ENCODE measurements at regions not wholly inside any gene's neighbourhood (a gene's known extent, or its start where the extent isn't known, plus 50 kb on each side); places are given as distances from the start of the nearest gene placed in this dataset.
"Not testable (repeated sequence)": the region's sequence is repeated elsewhere in the genome, so short reads cannot be mapped to it uniquely, and the experiment has no call there.

DNA sequence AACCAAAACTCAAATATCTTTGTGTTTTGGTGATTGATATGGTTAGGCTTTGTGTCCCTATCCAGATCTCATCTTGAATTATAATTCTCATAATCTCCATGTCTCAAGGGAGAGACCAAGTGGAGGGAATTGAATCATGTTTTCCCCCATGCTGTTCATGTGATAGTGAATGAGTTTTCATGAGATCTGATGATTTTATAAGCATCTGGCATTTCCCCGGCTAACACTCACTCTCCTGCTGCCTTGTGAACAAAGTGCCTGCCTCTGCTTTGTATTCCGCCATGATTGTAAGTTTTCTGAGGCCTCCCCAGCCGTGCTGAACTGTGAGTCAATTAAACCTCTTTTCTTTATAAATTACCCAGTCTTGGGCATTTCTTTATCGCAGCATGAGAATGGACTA lies 419.5 kb downstream of the SH2D4B start:
- DNase-seq: no peak

DNA sequence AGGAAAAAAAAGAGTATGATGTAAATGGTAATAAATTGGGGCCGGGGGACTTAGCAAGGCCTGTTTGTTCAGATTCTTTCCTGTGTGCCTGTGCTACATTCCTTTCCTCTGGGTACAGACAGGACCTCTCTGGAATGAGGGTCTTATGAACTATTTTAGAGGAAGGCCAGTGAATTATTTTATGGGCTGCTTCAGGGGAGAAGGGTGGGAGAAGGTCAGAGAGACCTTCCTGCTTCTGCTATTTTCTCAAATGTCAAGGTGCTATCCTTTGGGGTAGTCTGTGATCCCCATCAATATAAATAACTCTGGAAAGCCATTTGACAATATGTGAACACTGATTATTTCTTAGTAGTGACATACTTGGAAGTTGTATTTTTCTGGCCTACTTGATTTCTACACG lies 426.5 kb downstream of the SH2D4B start:
- no peak for DNase-seq

DNA sequence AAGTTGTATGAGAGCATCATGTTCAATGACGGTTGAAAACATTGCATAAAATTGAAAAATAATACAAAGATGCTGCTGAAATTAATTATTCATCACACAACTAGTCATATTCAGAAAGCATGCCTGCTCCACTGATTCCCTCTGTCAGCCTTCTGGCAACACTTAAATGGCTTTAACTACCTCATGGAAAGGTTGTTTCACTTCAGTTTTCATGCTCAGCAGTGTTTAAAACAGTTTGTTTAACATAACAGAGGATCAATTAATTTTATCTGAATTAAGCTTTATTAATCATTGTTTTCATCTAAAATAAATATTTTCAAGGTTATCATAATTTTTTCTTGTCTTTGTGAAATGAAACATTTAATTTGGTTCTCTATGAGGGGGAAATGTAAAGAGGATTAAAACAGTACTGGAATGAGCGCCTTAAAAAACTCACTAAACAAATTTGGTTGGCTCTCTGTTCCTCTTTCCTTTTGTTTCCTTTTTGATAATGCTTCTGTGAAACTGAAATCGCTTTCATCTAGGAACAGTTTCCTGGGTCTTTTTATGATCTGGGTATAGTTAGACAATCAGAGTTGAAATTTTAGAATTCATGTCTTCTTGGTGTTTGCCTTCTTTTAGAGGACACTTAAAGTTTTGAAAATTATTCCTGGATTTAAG lies 427.4 kb downstream of the SH2D4B start:
- no peak for DNase-seq

DNA sequence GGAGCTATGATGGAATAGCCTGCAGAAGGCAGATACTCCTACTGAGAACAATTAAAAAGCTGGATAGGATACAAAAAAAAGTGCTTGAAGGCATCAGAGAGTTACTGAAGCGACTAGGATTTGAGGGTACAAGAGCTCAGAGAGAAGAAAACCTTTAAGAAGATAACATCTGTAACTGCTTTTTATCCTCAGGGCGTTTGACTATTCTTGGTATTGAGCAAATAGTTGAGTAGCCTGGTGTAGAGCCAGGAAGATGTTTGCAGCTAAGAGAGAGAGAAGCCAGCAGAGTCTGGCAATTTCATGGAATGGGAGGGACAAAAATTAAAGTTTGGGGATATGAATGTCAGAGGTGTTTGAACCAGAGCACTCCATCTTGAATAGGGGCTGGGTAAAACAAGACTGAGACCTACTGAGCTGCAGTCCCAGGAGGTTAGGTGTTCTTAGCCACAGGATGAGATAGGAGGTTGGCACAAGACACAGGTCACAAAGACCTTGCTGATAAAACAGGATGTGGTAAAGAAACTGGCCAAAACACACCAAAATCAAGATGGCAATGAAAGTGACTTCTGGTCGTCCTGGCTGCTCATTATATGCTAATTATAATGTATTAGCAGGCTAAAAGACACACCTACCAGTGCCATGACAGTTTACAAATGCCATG lies 428.8 kb downstream of the SH2D4B start:
- DNase-seq: no peak

DNA sequence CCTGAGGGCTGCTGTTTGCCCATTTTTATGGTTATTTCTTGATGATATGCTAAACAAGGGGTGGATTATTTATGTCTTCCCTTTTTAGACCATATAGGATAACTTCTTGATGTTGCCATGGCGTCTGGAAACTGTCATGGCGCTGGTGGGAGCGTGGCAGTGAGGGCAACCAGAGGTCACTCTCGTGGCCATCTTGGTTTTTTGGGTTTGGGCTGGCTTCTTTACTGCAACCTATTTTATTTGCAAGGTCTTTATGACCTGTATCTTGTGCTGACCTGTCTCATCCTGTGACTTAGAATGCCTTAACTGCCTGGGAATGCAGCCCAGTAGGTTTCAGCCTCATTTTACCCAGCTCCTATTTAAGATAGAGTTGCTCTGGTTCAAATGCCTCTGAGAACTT lies 429.7 kb downstream of the SH2D4B start:
- DNase-seq: not testable (repeated sequence)

DNA sequence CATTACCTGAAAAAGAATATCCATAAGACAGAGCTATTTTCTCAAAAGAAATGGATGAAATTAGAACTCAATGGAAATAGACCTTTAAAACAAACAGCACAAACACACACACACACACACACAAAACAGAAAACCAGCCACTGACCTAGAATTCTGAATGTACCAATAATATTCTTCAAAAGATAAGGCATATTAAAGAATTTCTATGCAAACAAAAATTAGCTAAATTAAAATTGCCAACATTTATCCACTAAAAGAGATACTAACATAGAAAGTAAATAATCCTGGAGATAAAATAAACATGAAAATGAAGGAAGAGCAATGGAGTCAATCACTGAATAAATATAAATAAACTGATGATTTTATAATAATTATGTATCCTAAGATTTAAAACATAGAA lies 431.2 kb downstream of the SH2D4B start:
- no peak for DNase-seq

DNA sequence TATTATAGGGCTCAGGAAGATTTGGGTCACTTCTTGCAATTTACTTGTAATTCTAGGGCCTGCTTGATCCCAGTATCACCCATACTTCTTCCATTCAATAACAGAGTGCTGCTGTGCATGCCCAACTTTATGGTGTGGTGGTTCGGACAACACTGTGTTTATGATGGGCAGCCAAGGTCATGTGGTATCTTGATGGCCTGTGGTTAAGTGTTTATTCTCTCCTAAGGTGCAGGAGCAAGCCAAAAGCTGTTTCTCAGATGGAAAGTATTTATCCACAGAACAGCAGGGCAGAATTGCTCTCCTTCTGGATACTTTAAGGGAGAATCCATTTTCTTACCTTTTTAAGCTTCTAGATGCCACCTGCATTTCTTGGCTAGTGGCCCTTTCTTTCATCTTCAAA lies 433.8 kb downstream of the SH2D4B start:
- DNase-seq: no peak

DNA sequence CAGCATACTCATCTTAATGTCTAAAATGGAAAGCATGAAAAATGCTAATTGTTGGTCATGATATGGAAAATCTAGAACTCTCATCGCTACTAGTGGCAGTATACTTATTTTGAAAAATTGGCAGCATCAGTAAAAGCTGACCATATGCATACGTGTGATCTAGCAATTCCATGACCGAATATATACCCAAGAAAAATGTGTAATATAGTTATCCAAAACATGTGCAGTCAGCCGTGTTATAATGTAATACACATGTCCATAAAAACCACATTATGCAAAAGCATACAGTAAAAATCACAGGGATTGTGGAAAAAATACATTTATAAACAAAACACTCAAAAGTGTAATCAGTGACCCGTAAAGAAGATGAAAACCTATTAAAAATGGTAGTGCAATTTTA lies 439.0 kb downstream of the SH2D4B start:
- no peak for DNase-seq

DNA sequence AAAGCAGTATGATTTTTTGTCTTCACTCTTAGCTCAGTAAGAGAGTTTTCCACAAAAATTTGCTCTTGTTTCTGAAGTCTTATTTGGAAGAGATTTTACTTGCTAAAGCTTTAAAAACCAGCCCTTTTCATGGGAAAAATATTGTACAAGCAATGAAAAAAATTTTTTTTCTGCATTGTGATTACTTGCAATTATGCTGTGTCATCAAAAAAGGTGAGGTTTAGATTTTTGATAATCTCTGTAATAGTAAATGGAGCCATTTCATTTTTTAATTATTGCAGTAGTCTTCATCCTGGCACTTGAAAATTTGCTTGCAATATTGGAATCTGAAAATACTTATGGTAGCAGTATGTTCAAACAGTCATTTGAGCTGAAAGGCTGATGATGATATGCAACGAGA lies 447.4 kb downstream of the SH2D4B start:
- DNase-seq: no peak

DNA sequence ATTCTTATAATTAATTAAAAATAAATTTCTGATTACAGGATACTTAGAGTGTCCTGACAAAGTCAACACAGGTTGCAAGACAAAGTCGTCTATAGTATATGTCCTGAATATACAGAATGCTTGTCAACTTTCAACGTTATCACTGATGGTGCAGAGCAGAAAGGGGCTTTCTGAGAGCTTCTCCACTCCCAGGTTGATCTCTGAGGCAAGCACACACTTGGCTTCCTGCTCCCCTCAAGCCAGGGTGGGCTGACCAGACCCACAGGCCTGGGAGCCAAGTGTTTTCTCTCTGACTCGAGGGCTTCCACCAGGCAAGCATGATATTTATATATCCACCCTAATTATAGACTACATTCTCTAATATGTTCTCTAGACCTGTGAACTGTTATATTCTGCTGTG lies 448.9 kb downstream of the SH2D4B start:
- DNase-seq: no peak

DNA sequence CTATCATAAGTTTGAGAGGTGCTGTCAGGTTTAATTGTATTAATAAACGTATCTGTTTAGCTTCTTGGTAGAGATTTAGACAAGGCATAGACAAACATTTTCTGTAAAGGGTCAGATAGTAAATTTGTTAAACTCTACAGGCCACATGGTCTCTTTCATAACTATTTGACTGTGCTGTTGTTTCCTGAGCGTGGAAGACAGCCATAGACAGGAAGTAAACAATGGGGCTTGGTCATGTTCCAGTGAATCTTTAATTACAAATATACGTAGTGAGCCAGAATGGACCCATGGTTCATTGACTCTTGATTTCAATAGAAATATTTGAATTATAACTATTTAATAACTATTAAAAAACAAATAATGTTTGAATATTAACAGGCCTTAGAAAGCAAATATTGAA lies 451.1 kb downstream of the SH2D4B start:
- DNase-seq: no peak

DNA sequence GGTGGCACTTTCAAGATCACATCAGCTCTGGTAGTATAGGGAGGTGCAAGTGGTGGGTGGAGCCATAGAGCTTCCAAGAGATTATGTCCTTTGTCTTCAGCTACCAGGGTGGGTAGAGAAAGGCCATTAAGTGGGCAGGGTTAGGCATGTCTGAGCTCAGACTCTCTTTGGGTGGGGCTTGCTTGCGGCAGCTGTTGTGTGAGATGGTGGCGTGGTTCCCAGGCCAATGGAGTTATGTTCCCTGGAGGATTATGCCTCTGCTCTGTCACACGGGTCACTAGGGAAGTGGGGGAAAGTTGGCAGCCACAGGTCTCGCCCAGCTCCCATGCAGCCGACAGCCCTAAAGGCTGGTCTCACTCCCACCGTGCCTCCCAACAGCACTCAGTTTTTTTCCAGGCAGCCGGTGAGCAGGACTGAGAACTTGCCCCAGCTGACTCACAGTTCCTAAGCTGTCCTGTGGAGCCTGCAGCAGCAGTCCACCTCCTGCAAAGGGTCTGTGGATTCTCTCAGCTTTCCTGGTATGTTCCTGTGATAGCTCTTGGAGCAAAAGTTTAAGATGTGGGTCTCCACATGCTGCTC lies 459.0 kb downstream of the SH2D4B start:
- DNase-seq: no peak

DNA sequence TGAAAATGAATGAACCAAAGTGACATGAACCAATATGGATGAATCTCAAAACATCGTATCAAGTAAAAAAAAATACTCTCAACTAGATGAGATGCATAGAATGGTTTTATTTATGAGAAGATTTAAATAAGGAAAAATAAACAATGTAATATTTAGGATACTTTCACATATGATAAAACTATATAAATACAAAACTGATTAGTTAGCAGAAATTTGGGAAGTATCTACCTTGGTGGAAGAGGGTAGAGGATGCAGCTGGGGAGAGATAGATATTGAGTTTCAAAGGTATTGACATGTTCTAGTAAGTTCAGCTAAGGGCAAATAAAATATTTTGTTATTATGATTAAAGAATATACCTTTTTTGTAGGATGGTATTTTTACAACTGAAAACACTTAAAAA lies 463.1 kb downstream of the SH2D4B start:
- DNase-seq: no peak

DNA sequence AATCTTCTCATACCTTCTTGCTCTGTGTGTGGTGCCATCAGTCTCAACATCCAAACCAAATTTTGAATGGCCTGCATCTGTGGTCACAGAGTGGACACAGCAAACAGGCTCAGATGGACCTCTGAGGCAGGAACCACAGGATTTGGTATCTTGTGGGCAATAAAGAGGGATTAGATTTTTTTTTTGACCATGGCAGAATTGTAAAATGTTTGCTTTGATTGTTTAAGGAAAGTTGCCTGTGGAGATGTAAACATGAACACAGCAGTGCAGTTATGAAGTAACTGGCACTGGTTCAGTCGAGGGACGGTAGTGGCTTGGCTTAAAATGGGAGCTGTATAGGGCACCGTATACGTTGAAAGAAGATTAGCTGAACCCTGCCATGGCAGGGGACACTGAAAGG lies 464.7 kb downstream of the SH2D4B start:
- no peak for DNase-seq

DNA sequence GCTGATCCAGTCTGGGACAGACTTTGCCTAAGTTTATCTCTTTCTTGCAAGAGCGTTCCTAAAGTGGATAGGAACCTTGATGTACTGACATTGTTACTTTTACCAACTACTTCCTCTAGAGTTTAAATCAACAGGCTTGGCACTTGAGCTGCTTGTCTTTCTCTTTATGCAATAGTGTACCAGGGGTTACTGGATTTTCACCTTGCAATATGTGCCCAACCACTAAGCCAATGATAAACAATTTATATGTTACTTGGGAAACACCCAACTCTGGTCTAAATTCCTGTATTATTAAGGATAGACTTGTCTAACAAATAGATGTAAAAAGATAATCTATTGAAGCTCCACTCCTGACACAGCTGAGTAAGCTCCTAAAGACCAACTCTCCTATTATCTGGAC lies 470.2 kb downstream of the SH2D4B start:
- DNase-seq: no peak

DNA sequence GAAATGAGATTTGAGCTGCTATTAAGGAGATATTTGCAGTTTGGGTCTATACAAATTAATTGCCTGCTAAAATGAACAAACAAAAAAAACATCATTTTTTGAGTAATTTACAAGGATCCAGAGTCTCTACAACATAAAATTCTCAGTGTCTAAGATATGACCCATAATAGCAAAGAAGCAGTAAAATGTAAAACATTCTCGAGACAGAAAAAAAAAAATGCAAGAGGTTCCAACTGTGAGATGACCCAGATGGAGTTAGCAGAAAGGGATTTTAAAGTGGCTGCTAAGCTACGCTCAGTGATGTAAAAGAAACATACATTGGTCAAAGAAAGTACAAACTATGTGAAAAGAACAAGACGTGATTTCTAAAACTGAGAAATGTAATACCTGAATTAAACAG lies 471.0 kb downstream of the SH2D4B start:
- DNase-seq: no peak

DNA sequence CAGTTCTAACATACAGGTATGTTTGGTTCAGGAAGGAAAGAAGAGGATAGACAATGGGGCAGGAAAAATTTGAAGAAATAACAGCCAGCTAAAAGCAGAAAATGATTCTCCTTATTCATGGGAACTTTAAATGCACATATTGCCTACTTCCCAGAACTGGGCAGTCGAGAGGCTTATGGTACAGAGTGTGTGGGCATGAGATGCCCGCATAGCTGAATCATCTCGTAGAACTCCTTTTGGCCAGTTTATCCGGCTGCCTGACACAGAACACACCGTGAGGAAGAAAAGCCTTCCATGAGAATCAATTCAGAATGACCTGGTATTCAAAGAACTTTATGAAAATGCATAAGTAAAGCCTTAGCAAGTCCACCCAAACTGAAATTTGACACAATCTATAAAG lies 471.6 kb downstream of the SH2D4B start:
- no peak for DNase-seq

DNA sequence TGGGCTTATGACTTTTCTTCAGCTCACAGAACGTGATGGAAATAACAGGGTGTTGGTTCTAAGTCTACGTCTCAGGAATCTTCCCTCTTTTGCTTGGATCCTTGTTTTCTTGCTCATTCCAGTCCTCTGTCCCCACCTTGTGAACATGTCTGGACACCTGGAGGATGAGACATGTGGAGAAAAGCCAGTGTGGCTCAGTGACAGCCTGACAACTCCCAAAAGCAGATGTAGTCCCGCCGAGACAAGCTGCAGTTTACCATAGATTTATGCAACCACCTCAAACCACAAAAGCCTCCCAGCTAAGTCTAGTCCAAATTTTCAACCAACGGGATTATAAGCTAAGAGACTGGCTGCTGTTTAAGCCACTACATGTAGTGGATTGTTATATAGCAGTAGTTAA lies 476.1 kb downstream of the SH2D4B start:
- DNase-seq: no peak

DNA sequence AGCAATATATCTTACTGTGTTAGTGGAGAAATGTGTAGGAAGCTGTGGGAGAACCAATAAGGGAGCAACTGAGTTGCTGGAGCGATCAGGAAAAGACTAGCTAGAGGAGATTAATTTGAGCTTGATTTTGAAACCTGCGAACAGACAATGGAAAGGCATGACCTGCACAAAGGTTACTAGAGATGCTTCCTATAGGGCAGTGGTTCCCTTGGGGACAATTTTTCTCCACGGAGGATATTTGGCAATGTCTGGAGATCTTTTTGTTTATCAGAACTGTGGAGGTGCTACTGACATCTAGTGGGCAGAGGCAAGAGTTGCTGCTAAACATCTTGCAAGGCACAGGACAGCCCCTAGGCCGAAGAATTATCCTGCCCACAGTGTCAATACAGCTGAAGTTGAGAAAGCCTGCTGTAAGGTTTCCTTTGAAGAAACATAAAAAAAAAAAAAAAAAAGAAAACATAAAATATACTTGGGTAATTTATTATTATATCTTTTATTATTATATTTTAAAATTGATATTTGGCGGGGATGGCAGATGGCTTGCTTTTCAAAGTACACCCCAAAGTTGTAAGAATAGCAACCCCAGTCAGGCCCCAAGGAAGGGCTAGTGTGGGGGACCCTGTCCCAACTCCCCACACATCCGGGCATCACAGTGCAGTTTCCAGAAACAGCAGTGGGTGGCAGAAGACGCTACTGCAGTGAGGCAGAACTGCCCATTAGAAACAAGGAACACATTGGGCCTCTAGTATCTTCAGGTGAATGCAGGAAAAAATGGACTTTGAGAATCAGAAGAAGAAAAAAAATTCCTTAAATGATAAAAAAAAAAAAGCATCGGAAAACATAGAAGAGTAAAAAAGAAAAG lies 481.6 kb downstream of the SH2D4B start:
- DNase-seq: no peak

DNA sequence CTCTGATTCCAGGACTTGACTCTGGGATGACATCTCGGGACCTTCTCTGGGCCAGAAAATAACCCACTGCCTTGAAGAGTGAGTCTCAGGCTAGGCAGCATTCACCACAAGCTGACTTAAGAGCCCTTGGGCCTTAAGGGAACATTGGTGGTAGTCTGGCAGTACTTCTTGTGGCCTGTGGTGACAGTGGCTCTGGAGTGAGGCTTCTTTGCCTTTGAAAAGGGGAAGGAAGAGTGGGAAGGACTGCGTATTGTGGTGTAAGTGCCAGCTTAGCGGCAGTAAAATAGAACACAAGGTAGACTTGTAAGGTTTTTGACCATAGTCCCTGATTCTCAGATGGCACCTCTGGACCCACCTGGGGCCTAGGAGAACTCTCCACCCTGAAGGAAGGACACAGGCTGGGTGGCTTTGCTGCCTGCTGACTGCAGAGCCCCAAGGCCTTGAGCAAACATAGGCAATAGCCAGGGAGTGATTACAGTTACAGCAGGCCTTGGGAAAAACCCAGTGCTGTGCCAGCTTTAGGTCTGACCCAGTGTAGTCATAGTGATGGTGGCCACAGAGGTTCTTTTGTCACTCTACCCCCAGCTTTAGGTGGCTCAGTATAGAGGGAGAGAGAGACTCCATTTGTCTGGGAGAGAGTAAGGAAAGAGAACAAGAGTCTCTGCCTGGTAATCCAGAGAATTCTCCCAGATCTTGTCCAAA lies 483.9 kb downstream of the SH2D4B start:
- no peak for DNase-seq

DNA sequence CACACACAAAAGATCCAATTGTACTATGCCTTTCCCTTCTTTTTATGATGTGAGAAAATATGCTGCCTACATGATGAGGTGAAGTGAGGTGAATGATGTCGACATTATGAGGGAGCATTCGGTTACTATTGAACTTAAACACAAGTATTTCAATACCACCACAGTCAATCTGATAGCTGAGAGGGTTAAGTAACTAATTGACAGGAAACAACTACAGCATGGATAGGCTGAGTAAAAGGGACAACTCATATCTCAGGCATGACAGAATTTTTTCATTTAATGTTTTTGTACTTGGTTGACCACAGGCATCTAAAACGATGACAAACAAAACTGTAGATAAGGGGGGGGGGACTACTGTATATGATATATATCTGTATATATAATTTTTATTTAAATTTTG lies 488.9 kb downstream of the SH2D4B start:
- no peak for DNase-seq

DNA sequence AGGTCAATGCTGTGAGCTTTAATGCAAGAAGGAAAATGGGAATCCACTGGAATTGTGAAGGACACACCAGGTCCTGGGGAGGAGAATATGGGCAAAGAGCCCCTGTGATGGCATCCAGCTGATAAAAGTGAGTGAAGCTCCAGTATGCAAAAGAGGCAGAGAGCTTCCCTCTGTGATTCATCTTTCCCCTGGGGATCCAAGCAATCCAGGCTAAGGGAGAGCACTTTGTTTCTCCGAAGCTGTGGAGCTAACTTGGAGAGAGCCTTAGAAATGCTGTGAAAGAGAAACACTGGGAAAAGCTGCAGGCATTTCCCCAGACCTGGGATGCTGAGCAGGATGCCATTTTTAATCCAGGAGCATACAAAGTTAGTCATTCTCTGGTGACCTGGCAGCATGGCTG lies 489.5 kb downstream of the SH2D4B start:
- DNase-seq: no peak

DNA sequence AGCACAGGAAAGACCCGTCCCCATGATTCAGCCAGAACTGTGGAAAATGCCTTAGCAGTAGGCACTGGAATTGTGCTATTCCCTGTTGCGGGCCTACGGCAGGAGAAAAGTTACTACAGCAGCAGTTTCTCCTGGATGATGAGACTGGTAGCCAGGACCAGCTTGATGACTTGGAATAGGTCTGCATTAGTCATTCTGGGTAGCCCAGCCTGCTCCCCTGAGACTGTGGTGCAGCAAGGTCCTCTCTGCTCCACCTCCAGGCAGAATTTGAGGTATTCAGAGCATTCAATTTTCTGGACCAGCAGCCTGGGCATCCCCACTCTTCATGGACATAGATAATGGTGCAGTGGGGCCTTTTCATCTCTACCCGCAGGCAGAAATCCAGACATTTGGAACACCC lies 490.0 kb downstream of the SH2D4B start:
- DNase-seq: no peak
